IPS-18a (cell line): ENCODE measurements at regions not wholly inside any gene's neighbourhood (a gene's known extent, or its start where the extent isn't known, plus 50 kb on each side); places are given as distances from the start of the nearest gene placed in this dataset.

ENCODE experiments used
- H3K27ac ChIP-seq: one replicate; pipeline ENCODE4 v1.5.1; 2013; ENCODE audit warnings: low read length
- H3K27me3 ChIP-seq: one replicate; pipeline ENCODE4 v1.6.1; 2013; ENCODE audit warnings: mild to moderate bottlenecking, low read length; ENCODE audit not compliant: control insufficient read depth, insufficient read depth
- H3K36me3 ChIP-seq: one replicate; pipeline ENCODE4 v1.6.1; 2013; ENCODE audit warnings: low read depth, low read length; ENCODE audit not compliant: control insufficient read depth
- H3K4me1 ChIP-seq: one replicate; pipeline ENCODE4 v1.6.1; 2013; ENCODE audit warnings: low read depth, low read length; ENCODE audit not compliant: control insufficient read depth
- H3K4me3 ChIP-seq: one replicate; pipeline ENCODE4 v1.5.1; 2013; ENCODE audit warnings: low read length
- H3K9ac ChIP-seq: one replicate; pipeline ENCODE4 v1.6.1; 2013; ENCODE audit warnings: mild to moderate bottlenecking, low read length, moderate library complexity
- H3K9me3 ChIP-seq: one replicate; pipeline ENCODE4 v1.6.1; 2013; ENCODE audit warnings: low read depth, low read length; ENCODE audit not compliant: control insufficient read depth

DNA sequence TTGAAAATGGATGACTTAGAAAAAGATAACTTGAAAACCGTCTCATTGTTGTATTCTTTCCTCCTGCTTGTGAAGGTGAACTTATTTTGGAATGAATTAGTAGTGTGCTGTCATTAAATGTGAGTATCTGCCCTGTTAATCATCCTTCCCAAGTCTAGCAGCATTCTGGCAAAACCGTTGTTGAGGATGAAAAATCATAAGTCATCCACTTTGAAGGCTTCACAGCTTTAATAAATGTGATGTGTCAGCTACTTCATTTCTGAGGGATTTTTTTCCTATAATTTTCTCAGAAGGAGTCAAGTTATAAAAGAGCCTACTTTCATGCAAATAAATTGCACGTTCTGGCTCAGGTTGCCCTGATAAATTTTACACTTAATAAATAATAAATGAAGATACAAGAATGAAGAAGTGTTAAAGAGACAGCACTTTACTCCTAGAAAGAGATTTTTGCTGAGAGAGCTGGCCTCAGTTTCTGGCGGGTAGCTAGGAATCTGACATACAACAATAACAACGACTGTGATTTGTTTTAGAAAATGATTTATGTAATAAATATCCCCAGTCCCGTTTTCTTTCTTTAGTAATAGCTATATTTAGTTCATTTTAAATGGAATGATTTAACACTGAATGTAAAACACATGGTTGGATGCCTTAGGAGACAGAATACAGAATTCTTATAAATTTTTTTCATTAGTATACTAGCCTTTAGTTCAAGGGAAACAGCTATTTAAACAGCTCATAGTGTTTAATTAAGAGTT is 516.5 kb upstream of the KLF6 start:
- no peak overlapping the region for H3K27ac ChIP-seq
- H3K9ac ChIP-seq = no peak overlapping the region
- no peaks in the 10 kb centered on the region for H3K36me3 ChIP-seq
- H3K27me3 ChIP-seq = no peaks in the 10 kb centered on the region
- no peaks in the 10 kb centered on the region for H3K4me1 ChIP-seq
- no peaks in the 10 kb centered on the region for H3K9me3 ChIP-seq
- no peak overlapping the region for H3K4me3 ChIP-seq

DNA sequence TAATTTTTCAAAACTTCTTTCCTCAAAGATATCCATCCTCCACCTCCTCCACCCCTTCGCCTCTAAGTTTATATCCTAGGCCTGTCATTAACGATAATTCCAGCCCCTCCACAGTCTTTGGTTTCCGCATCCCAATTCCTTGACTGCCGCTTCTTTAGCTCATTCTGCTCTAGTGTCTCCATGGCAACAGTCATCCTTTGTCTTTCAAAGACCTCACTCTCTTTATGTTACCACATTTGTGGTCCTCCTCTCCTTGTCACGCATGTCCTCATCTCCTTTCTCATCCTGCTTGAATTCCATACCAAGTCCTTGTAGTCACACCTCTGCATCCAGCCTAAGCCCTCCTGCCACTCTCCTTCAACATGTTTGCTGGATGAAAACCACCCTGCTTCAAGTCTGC is 511.2 kb upstream of the KLF6 start:
- Histone ChIP-seq H3K27me3 (no peaks in the 10 kb centered on the region), H3K36me3 (no peaks in the 10 kb centered on the region), H3K4me1 (no peaks in the 10 kb centered on the region)

DNA sequence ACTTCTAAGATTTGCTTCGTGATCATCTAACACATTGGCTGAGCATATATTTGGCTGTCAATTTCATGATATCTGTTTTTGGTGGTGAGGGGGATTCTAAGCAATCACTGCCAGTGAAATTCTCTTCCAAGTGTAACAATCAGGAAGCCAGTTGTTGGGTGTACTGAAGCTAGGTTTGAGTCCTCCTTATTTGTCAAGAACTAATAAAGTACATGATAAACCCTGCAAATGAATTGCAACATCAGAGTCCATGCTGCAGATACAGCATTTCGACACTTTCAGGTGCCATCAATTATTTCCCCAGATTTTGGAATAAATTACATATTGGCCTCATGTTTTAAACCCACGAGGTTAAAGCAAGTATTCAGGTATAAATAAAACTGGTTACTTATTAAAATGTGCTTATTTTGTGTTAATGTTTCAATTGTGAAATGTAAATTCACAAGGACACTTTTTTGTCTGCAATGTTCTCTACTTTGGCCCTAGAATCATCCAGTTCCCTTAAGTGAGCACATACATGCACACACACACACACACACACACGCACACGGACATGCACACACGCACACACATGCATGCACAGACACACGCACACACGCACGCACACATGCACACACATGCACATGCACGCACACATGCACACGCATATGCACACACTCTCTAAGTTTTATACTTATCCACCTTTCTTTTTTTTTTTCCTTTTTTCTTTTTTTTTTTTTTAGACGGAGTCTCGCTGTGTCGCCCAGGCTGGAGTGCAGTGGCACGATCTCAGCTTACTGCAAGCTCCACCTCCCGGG is 510.2 kb upstream of the KLF6 start:
- H3K27me3 ChIP-seq = no peaks in the 10 kb centered on the region
- H3K9me3 ChIP-seq = no peaks in the 10 kb centered on the region
- no peak overlapping the region for H3K27ac ChIP-seq
- no peak overlapping the region for H3K4me3 ChIP-seq
- no peaks in the 10 kb centered on the region for H3K4me1 ChIP-seq
- H3K9ac ChIP-seq = no peak overlapping the region
- H3K36me3 ChIP-seq = no peaks in the 10 kb centered on the region

More for the DNA sequence above, 511.2 kb upstream of the KLF6 start:
- Histone ChIP-seq H3K4me3 (no peak overlapping the region), H3K9ac (no peak overlapping the region), H3K27ac (no peak overlapping the region), H3K9me3 (no peaks in the 10 kb centered on the region)

DNA sequence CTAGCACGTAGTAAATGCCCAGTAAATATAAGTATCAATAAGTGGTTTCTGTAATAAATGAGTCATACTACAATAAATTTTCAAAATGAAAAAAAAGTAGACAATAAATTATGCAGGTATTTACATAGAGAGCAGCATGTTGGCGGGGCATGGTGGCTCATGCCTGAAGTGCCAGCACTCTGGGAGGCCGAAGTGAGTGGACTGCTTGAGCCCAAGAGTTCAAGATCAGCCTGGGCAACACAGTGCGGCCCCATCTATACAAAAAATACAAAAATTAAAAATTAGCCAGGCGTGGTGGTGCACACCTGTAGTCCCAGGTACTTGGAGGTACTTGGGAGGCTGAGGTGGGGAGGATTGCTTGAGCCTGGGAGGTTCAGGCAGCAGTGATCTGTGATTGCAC is 509.3 kb upstream of the KLF6 start:
- Histone ChIP-seq H3K27me3 (no peaks in the 10 kb centered on the region), H3K9me3 (no peaks in the 10 kb centered on the region), H3K4me3 (no peak overlapping the region), H3K4me1 (peaks cover 3% of the 10 kb centered on the region), H3K27ac (no peak overlapping the region), H3K9ac (no peak overlapping the region), H3K36me3 (no peaks in the 10 kb centered on the region)

DNA sequence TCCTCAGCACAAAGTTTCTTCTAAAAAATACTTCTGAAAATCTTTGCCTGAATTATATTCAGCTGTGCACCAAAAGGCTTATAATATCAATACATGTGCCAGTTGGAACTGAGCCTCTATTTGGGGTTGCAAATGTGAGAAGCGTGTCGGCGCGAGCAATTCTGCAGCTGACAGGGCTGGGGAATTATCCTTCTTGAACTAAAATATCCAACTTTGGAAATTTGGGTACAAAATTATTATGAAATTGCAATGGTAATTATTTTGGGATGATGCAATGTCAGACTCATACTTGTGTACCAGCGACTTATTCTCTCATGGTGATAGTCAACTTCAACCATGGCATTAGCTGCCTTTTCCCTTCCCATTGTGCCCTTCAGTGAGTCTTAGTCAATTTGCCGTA is 507.0 kb upstream of the KLF6 start:
- Histone ChIP-seq H3K27ac (no peak overlapping the region), H3K9me3 (no peaks in the 10 kb centered on the region), H3K36me3 (no peaks in the 10 kb centered on the region), H3K9ac (no peak overlapping the region), H3K4me3 (no peak overlapping the region), H3K4me1 (peaks cover 3% of the 10 kb centered on the region), H3K27me3 (no peaks in the 10 kb centered on the region)

DNA sequence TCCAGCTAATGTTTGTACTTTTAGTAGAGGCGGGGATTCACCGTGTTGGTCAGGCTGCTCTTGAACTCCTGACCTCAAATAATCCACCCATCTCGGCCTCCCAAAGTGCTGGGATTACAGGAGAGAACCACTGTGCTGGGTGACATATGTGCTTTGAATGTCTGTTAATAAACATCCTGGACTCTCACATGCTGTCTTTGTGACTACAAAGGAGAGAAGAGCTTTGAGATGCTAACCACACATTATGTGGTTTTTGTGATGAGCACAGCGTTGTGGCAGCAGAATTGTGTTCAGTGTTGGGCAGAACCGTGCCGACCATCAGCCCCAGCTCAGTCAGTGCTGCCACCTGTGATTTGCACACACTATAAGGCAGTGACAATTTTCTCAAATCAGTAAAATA is 500.1 kb upstream of the KLF6 start:
- no peak overlapping the region for H3K27ac ChIP-seq
- H3K27me3 ChIP-seq = no peaks in the 10 kb centered on the region
- H3K36me3 ChIP-seq = no peaks in the 10 kb centered on the region
- peaks cover 13% of the 10 kb centered on the region for H3K4me1 ChIP-seq
- H3K9ac ChIP-seq = no peak overlapping the region
- no peaks in the 10 kb centered on the region for H3K9me3 ChIP-seq
- no peak overlapping the region for H3K4me3 ChIP-seq

DNA sequence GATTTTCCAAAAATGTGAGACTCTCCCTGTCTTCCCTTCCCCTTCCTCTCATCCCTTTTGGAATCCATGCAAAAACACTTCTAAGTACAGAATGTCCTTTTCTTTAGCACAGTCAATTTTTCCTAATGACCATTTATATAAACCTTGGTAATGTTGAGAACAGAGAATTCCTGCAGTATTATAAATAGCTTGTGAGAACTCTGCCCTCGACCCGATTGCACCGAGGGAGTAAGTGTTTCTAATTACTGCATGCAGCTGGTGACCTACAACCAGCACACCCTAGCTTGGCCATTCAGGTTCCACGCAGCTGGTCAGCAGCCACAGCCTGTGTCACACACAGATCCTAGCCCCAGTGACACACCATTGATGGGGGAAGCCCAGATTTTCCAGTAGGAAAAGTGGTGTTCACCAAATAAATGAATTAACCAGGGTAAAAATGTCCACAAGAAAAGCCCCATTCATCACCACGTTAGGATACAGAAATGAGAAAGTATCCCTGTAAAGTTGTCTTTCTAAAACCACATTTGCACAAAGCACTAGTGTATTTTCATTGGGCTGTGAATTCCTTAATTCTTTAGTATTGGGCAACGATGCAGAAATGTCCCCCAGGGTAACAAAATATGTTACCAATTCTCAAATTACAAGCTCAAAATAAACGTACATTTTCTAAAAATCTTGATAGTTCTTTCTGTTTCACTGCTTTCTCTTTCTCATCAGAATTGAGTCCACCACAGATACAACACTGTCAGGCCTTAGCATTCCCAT is 499.0 kb upstream of the KLF6 start:
- Histone ChIP-seq H3K4me1 (peaks cover 11% of the 10 kb centered on the region), H3K4me3 (no peak overlapping the region), H3K9ac (no peak overlapping the region), H3K27ac (no peak overlapping the region), H3K36me3 (no peaks in the 10 kb centered on the region), H3K27me3 (no peaks in the 10 kb centered on the region), H3K9me3 (no peaks in the 10 kb centered on the region)

DNA sequence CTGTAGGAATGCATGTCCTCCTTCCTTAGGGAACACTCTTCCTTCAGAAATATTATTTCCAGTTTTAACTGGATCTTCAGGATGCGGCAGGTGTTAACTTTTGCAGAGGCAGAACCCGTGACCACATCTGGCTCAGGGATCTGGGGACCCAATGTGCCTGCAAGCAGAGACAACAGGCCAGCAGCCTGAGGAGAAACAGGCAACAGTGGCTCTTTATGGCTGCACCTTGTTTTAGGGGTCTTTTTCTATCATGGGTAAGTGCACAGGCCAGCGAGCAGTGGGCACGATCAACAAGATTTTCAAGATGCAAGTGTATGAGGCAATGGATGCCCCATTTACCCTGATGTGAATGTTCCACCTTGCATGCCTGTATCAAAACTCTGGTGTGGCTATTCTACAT is 497.5 kb upstream of the KLF6 start:
- Histone ChIP-seq H3K9ac (no peak overlapping the region), H3K27me3 (no peaks in the 10 kb centered on the region), H3K36me3 (no peaks in the 10 kb centered on the region), H3K9me3 (no peaks in the 10 kb centered on the region), H3K27ac (no peak overlapping the region), H3K4me3 (no peak overlapping the region), H3K4me1 (peaks cover 11% of the 10 kb centered on the region)

DNA sequence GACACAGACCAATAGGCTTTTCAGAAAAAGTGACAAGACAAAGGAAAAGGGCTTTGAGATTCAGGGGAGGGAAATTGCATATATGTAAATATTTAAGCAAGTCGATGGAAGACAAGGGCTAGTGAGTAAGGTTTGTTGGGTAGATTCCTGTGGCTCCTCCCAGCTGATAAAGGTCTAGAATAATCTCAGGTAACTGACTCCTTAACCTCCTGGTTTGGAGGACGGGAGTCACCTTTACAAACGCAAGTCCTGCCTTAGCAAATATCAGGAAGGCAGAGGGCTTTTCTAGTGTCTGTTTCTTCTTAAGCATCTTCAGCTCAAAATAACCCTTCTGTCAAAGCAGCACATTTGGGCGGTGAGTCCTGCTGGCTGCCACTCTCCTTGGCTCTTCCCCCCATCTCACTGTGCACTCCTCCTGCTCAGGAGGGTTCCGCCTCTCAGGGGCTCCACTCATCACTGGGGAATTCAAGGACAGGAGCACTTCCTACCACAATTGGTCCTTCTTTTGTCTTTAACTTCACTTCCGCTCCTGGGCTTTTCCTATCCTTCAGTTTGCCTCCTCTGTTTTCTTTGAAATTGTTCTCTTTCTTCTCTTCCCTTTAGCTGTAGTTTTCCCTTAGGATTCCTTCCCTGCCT is 496.3 kb upstream of the KLF6 start:
- Histone ChIP-seq H3K9me3 (no peaks in the 10 kb centered on the region), H3K4me3 (no peak overlapping the region), H3K4me1 (peaks cover 11% of the 10 kb centered on the region), H3K36me3 (no peaks in the 10 kb centered on the region), H3K27ac (no peak overlapping the region), H3K27me3 (no peaks in the 10 kb centered on the region), H3K9ac (no peak overlapping the region)

DNA sequence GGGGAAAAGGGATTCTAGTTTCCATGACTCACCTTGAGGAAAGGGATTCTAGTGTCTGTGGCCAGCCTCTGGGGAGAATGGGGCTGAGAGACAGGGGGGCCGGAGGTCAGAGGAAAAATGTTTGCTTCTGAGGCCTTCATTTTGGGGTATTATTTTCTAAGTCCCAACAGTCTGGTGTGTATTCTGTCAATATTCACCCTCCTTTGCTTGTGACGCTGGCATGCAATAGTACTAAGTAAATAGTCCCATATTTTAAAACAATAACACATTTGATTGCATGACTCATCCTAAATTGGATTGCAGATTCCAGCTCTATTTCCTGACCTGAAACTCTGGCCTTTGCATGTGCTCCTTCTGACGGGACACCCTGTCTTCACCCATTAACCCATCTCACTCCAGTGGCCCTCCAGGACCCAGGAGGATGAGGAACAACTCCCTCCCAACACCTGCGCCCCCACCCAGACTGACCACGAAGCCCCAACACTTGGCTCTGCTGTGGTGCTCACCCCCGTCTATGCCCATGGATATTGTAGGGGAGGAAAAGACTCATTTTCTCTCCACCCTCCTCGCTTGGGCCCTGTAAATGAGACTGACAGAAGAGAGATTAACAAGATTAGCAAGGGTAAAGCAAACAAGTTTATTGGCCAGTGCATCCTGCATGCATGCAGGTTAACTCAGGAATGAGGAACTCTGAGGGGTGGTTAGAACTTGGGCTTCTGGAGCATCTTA is 495.6 kb upstream of the KLF6 start:
- H3K27me3 ChIP-seq = no peaks in the 10 kb centered on the region
- no peak overlapping the region for H3K27ac ChIP-seq

DNA sequence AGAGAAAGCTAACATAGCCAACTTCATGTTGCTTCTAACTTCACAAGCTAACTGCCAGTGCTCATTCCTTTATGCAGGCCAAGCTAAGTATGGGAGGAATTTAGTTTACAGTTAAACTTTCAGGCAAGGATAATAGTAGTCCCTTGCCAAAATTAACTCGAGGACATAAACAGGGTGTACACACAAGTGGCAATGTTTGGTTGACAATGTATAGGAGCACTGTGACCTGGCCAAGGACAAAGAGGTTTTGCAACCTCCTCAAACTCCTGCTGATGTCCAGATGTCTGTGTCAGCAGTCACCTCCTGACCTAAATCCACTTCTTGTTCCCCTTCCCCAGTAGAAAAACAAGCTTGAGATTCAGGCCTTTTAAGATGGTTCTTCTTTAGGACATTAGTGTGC is 494.6 kb upstream of the KLF6 start:
- Histone ChIP-seq H3K4me3 (no peak overlapping the region), H3K27ac (no peak overlapping the region), H3K9me3 (no peaks in the 10 kb centered on the region), H3K9ac (no peak overlapping the region), H3K4me1 (peaks cover 11% of the 10 kb centered on the region), H3K36me3 (no peaks in the 10 kb centered on the region), H3K27me3 (no peaks in the 10 kb centered on the region)

More for the DNA sequence above, 495.6 kb upstream of the KLF6 start:
- Histone ChIP-seq H3K4me1 (peaks cover 11% of the 10 kb centered on the region), H3K36me3 (no peaks in the 10 kb centered on the region), H3K9me3 (no peaks in the 10 kb centered on the region), H3K4me3 (no peak overlapping the region), H3K9ac (no peak overlapping the region)
